H9 (cell line): ENCODE measurements at regions not wholly inside any gene's neighbourhood (a gene's known extent, or its start where the extent isn't known, plus 50 kb on each side); places are given as distances from the start of the nearest gene placed in this dataset.

Source experiments
- DNase-seq: peaks from one replicate; pipeline ENCODE4 v3.0.0-alpha.2; 2017
- H2AFZ ChIP-seq: one replicate; pipeline ENCODE4 v1.6.1; 2013; ENCODE audit warnings: mild to moderate bottlenecking, low read length, control low read depth, moderate library complexity
- H2AK5ac ChIP-seq: 2 replicates; pipeline ENCODE4 v1.6.1; 2013; ENCODE audit warnings: low read length, control low read depth, mixed read lengths; ENCODE audit not compliant: insufficient read length
- H2BK120ac ChIP-seq: one replicate; pipeline ENCODE4 v1.6.1; 2013; ENCODE audit warnings: low read depth, mild to moderate bottlenecking, low read length, control low read depth, inconsistent platforms; ENCODE audit not compliant: poor library complexity, severe bottlenecking
- H2BK12ac ChIP-seq: 2 replicates; pipeline ENCODE4 v1.6.1; 2013; ENCODE audit warnings: low read length, control low read depth, mixed read lengths, low read depth; ENCODE audit not compliant: insufficient read length
- H2BK15ac ChIP-seq: 2 replicates; pipeline ENCODE4 v1.6.1; 2013; ENCODE audit warnings: low read depth, low read length, control low read depth
- H2BK20ac ChIP-seq: one replicate; pipeline ENCODE4 v1.6.1; 2013; ENCODE audit warnings: low read depth, mild to moderate bottlenecking, low read length, control low read depth, inconsistent platforms; ENCODE audit not compliant: poor library complexity, severe bottlenecking
- H2BK5ac ChIP-seq: 2 replicates; pipeline ENCODE4 v1.6.1; 2013; ENCODE audit warnings: low read length, control low read depth, mixed read lengths; ENCODE audit not compliant: insufficient read length
- H3K14ac ChIP-seq: 2 replicates; pipeline ENCODE4 v1.6.1; 2013; ENCODE audit warnings: low read length, control low read depth; ENCODE audit not compliant: insufficient read depth
- H3K18ac ChIP-seq: 2 replicates; pipeline ENCODE4 v1.6.1; 2013; ENCODE audit warnings: low read depth, mild to moderate bottlenecking, mixed read lengths, low read length, control low read depth; ENCODE audit not compliant: insufficient read length
- H3K23ac ChIP-seq: 2 replicates; pipeline ENCODE4 v1.6.1; 2013; ENCODE audit warnings: low read length, control low read depth, mixed read lengths, low read depth; ENCODE audit not compliant: insufficient read length
- H3K23me2 ChIP-seq: 2 replicates; pipeline ENCODE4 v1.6.1; 2013; ENCODE audit warnings: low read depth, mild to moderate bottlenecking, mixed read lengths, low read length, control low read depth; ENCODE audit not compliant: insufficient read length, poor library complexity, severe bottlenecking
- H3K27ac ChIP-seq: 2 replicates; pipeline ENCODE4 v1.5.1; 2013; ENCODE audit warnings: low read length, control low read depth, mixed read lengths, low read depth; ENCODE audit not compliant: insufficient read length
- H3K27me3 ChIP-seq: 2 replicates; pipeline ENCODE4 v1.6.1; 2013; ENCODE audit warnings: low read length, control low read depth, inconsistent platforms; ENCODE audit not compliant: insufficient read depth
- H3K4ac ChIP-seq: 2 replicates; pipeline ENCODE4 v1.6.1; 2013; ENCODE audit warnings: low read depth, mild to moderate bottlenecking, control low read depth, inconsistent platforms, low read length, moderate library complexity
- H3K4me1 ChIP-seq: 2 replicates; pipeline ENCODE4 v1.6.1; 2013; ENCODE audit warnings: low read length, control low read depth, inconsistent platforms; ENCODE audit not compliant: insufficient read depth
- H3K4me2 ChIP-seq: 2 replicates; pipeline ENCODE4 v1.6.1; 2013; ENCODE audit warnings: low read length, control low read depth, mixed read lengths; ENCODE audit not compliant: insufficient read length, insufficient read depth
- H3K56ac ChIP-seq: 2 replicates; pipeline ENCODE4 v1.6.1; 2013; ENCODE audit warnings: low read depth, mild to moderate bottlenecking, mixed read lengths, low read length, control low read depth; ENCODE audit not compliant: insufficient read length
- H3K79me1 ChIP-seq: 2 replicates; pipeline ENCODE4 v1.6.1; 2013; ENCODE audit warnings: low read depth, mild to moderate bottlenecking, moderate library complexity, low read length, control low read depth, inconsistent platforms; ENCODE audit not compliant: insufficient read depth, poor library complexity, severe bottlenecking
- H3K79me2 ChIP-seq: 2 replicates; pipeline ENCODE4 v1.6.1; 2013; ENCODE audit warnings: low read length, control low read depth, inconsistent platforms; ENCODE audit not compliant: insufficient read depth
- H3K9ac ChIP-seq: 2 replicates; pipeline ENCODE4 v1.6.1; 2013; ENCODE audit warnings: low read length, control low read depth, mixed read lengths; ENCODE audit not compliant: insufficient read length; ENCODE audit errors: extremely low read depth
- H3K9me3 ChIP-seq: one replicate; pipeline ENCODE4 v1.6.1; 2013; ENCODE audit warnings: low read depth, low read length, inconsistent platforms; ENCODE audit not compliant: control insufficient read depth
- H3T11ph ChIP-seq: one replicate; pipeline ENCODE4 v1.6.1; 2013; ENCODE audit warnings: mild to moderate bottlenecking, low read length, control low read depth, inconsistent platforms
- H4K20me1 ChIP-seq: one replicate; pipeline ENCODE4 v1.6.1; 2013; ENCODE audit not compliant: control insufficient read depth, insufficient read length, insufficient read depth
- H4K5ac ChIP-seq: 2 replicates; pipeline ENCODE4 v1.6.1; 2013; ENCODE audit warnings: low read depth, mild to moderate bottlenecking, mixed read lengths, low read length, control low read depth; ENCODE audit not compliant: insufficient read length
- H4K8ac ChIP-seq: replicated peaks from 2 replicates; pipeline ENCODE4 v1.6.1; 2013; ENCODE audit warnings: low read length, control low read depth, mixed read lengths, low read depth; ENCODE audit not compliant: insufficient read length
- H4K91ac ChIP-seq: 2 replicates; pipeline ENCODE4 v1.6.1; 2013; ENCODE audit warnings: low read depth, mild to moderate bottlenecking, moderate library complexity, mixed read lengths, low read length, control low read depth; ENCODE audit not compliant: insufficient read length
- H3K27ac Mint-ChIP-seq, 3 experiments: 2 replicates in 2 of 3; 3 replicates in 1 of 3; pipeline ENCODE4 v1.8.0; 2020 to 2021; ENCODE audit warnings: mixed read lengths in 3 of 3, mild to moderate bottlenecking in 1 of 3, moderate library complexity in 1 of 3
- H3K27me3 Mint-ChIP-seq: 2 replicates; pipeline ENCODE4 v1.8.0; 2021; ENCODE audit warnings: low read depth, mild to moderate bottlenecking, moderate library complexity, mixed read lengths
- H3K36me3 Mint-ChIP-seq, 3 experiments: 2 replicates in 2 of 3; 3 replicates in 1 of 3; pipeline ENCODE4 v1.8.0; 2020 to 2021; ENCODE audit warnings: low read depth in 3 of 3, mixed read lengths in 3 of 3; ENCODE audit not compliant: insufficient read depth in 1 of 3
- H3K4me1 Mint-ChIP-seq, 2 experiments: 2 replicates each; pipeline ENCODE4 v1.8.0; 2020; ENCODE audit warnings: mixed read lengths in 2 of 2
- H3K4me3 Mint-ChIP-seq, 2 experiments: 2 replicates in 1 of 2; 3 replicates in 1 of 2; pipeline ENCODE4 v1.8.0; 2020 to 2021; ENCODE audit warnings: mild to moderate bottlenecking in 2 of 2, mixed read lengths in 2 of 2, moderate library complexity in 1 of 2
- H3K9me3 Mint-ChIP-seq, 2 experiments: 2 replicates in 1 of 2; 3 replicates in 1 of 2; pipeline ENCODE4 v1.8.0; 2020; ENCODE audit warnings: mild to moderate bottlenecking in 2 of 2, mixed read lengths in 2 of 2, moderate library complexity in 1 of 2
- CTCF ChIP-seq: fragments of 200-600 bp; sonication (generic); conservative IDR thresholded peaks from 3 replicates; pipeline ENCODE4 v1.8.0; 2021; ENCODE audit warnings: antibody characterized with exemption, mild to moderate bottlenecking
- WGBS: extraction: QIAGEN DNeasy Blood & Tissue Kit; methylation state at CpG from one replicate; pipeline ENCODE4 v1.1.7; 2013; ENCODE audit warnings: missing lambda C conversion rate, low lambda C conversion rate, mixed read lengths; ENCODE audit not compliant: insufficient read length; ENCODE audit errors: extremely low coverage; 5-methylcytosine and 5-hydroxymethylcytosine counted together

DNA sequence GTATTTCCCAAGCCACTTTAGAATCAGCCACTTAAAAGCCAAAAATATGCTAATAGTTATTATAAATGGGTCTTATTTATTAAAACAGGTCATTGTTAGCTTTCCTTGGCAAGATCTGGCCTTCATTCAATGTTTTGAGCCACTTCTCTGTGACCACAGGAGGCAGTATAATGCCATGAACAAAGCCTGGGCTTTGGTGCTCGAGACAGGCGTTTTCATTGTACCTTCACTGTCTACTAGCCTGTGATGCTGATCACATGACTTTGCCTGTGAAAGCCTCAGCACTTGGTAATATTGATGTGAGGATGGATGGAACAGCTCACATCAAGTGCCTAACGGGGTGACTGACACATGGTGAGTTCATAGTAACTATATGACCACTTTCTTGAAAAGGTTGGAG, 217.0 kb downstream of the RWDD3 start:
- no peak overlapping the region for H3K9ac ChIP-seq
- no peak overlapping the region for H3T11ph ChIP-seq
- no peaks in the 10 kb centered on the region; the same call in 1 of the 2 replicates for H3K27me3 ChIP-seq
- TF ChIP-seq CTCF, result peak; percentile 72
- H3K79me2 ChIP-seq, result no peaks in the 10 kb centered on the region
- peaks cover under 1 to 12% of the 10 kb centered on the region in 2 experiments for H3K9me3 Mint-ChIP-seq
- H2BK12ac ChIP-seq, result no peak overlapping the region
- H3K4ac ChIP-seq, result no peak overlapping the region
- no peak overlapping the region for H3K23ac ChIP-seq
- H2AK5ac ChIP-seq, result no peak overlapping the region
- no peak overlapping the region for H3K14ac ChIP-seq
- no peak overlapping the region for H3K4me3 Mint-ChIP-seq
- H2BK20ac ChIP-seq, result no peak overlapping the region
- H3K4me2 ChIP-seq, result no peak overlapping the region
- no peaks in the 10 kb centered on the region for H3K79me1 ChIP-seq
- no peak overlapping the region for H3K18ac ChIP-seq
- H3K9me3 ChIP-seq, result no peaks in the 10 kb centered on the region
- H3K27ac ChIP-seq, result no peak overlapping the region
- H4K8ac ChIP-seq, result no peak overlapping the region
- H3K36me3 Mint-ChIP-seq, result peaks cover 0 to 27% (median 0%) of the 10 kb centered on the region in 3 experiments; a peak in 5 of 7 replicates
- H2BK15ac ChIP-seq, result no peak overlapping the region
- H4K91ac ChIP-seq, result no peak overlapping the region
- H2BK5ac ChIP-seq, result no peak overlapping the region
- WGBS, result no CpG with 5 or more reads among the region's 3 CpGs
- no peak overlapping the region for H2AFZ ChIP-seq
- no peak overlapping the region for H2BK120ac ChIP-seq
- no peak overlapping the region for H4K5ac ChIP-seq
- H3K4me1 ChIP-seq, result no peaks in the 10 kb centered on the region
- no peaks in the 10 kb centered on the region for H3K27me3 Mint-ChIP-seq
- H3K27ac Mint-ChIP-seq, result no peak overlapping the region; a peak in 1 of 7 replicates
- no peak overlapping the region for H3K56ac ChIP-seq
- DNase-seq, result peak; percentile 47
- no peaks in the 10 kb centered on the region for H4K20me1 ChIP-seq
- H3K23me2 ChIP-seq, result no peaks in the 10 kb centered on the region
- peaks cover 3% of the 10 kb centered on the region in 2 experiments; a peak in 1 of 4 replicates for H3K4me1 Mint-ChIP-seq
